GM21360 (cell line): ENCODE measurements at regions not wholly inside any gene's neighbourhood (a gene's known extent, or its start where the extent isn't known, plus 50 kb on each side); places are given as distances from the start of the nearest gene placed in this dataset.

ENCODE experiments used
- ATAC-seq: cut with Tn5 transposase; IDR thresholded peaks from one replicate; pipeline ENCODE4 v1.9.1; 2021; ENCODE audit warnings: mild to moderate bottlenecking, moderate library complexity; ENCODE audit not compliant: unreplicated experiment

DNA sequence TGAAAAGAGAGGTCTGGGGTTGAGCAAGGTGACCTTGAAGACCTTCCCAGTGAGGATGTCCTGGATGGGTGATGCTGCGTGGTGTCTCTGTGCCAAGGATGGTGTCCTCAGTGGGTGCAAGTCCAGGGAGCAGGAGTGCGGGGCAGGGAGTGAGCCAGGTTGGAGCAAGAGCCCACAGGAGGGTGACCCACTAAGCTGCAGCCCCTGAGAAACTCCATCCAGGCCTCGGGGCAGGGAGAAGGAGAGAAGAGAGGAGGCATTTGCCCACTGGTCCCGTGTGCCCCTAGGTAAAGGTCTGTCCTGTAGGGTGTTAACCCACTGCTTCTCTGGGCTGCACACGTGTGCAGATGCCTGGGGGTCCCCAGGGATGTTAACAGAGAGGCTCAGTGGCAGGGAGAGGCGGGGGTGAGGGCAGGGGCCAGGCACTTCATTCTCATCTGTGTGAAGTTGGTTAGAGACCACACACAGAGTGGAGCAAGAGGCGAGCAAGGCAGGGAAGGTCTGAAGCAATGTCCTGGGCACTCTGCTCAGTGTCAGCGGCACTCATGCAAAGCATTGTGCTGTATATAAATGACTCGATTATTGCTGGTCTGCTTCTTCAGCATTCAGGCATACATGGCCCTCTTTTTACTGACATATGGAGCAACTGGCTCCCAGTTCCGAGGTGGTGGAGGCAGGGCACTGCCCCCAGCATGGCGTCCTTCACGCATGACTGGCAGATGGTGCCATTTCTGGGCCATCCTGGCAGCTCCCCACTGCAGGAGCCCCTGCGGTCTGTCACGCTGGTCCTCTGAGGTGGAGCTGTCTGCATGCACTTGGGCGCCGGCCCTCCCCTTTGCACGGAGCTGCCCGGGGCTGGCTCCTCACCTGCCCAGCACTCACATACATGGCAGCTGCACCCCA is 117.2 kb upstream of the HS6ST1 start:
- ATAC-seq: no peak

- ATAC-seq: no peak
Observed at GRCh38 chr2:128436479-128437203, 118.0 kb upstream of the HS6ST1 start.

- no peak for ATAC-seq
Observed at GRCh38 chr2:128437204-128437565, 118.5 kb upstream of the HS6ST1 start.

- no peak for ATAC-seq
Observed at GRCh38 chr2:128438091-128438490, 119.4 kb upstream of the HS6ST1 start.

DNA sequence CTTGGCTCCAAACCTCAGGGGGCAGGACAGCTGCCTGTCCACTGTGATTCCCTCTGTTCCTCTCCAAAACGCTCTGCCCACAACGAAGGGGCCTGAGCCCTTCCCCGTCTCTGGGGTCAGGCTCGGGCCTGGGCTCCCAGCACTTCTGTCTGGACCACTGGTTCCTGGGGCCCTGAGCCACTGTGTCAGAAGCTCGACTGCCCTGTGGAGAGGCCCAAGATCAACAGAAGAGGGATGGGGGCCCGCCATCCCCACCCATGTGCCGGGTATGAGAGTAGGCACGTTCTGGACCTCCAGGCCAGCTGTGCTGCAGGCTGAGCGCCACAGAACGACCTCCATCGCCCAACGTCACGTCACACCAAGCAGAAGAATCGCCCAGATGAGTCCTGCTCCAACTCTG is 119.9 kb upstream of the HS6ST1 start:
- no peak for ATAC-seq

- ATAC-seq: no peak
Observed at GRCh38 chr2:128439031-128439790, 120.5 kb upstream of the HS6ST1 start.

- ATAC-seq: no peak
Observed at GRCh38 chr2:128439791-128440665, 121.4 kb upstream of the HS6ST1 start.

- ATAC-seq: no peak
Observed at GRCh38 chr2:128440666-128441340, 122.1 kb upstream of the HS6ST1 start.

GRCh38 chr2:128441341-128442052 is 122.8 kb upstream of the HS6ST1 start:
- no peak for ATAC-seq

- ATAC-seq: no peak
Observed at GRCh38 chr2:128442053-128442751, 123.5 kb upstream of the HS6ST1 start.

DNA sequence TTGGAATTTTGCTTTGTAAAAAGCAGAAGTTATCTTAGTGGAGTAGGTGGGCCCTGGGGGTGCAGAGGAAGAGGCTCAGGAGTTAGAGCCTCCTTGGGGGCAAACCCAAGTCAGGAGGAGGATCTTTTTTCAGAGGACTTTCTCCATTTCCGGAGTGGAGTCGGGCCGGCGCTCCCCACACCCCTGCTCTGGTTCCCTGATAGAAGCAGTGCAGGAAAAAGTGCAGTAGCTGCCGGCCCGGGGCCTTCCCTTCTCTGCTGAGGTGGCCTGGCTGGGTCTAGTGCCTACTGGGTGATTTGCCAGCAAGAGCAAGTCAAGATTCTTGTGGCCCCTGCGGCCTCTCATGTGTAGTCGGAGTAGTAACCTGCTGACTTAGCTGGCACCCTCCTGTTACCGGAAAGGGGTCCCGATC is 124.2 kb upstream of the HS6ST1 start:
- no peak for ATAC-seq

- no peak for ATAC-seq
Observed at GRCh38 chr2:128444121-128444771, 125.6 kb upstream of the HS6ST1 start.

DNA sequence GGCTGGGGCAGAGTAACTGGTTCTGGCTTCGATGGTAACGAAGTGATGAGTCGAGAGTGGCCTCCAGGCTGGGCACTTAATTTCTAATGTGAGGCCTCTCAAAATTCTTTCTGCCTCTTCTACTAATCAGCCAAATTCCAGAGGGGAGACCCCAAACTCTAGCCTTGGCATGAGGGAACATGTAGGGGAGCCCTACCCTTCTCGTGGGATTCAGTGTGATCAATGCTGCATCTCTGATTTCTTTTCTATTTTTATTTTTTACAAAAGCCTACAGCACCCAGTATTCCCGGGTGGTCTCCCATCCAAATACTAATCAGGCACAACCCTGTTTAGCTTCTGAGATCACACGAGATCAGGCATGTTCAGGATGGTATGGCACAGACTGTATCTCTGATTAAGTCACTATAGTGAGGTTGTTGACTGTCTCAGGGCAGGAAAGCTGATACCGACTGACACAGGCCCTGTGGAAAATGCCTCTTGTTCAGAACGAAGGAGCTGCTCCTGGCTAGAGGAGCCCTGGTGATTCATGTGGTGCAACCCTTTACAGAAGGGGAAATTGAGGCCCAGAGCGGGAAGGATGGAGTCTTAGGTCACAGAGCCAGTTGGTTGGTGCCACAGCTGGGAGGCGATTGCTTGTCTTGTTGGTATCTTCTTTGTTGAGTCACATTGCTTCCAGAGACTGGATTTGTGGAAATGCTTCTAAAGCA is 126.3 kb upstream of the HS6ST1 start:
- ATAC-seq: no peak

DNA sequence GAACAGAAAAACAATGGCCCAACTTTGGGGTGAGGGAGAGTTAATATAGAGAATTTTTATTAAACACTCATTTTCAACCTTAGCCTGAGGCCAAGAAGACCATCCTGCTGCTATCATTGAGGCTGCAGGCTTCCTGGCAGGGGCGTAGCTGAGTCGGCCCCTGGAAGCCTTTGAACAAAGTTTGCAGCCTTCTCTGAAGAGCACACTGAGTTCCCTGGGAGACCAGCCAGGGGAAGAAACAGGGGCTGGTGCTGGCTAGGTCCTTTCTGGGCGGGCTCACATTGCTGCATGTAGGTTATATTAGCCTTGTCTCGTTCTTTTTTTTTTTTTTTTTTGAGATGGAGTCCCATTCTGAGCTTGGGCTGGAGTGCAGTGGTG is 126.8 kb upstream of the HS6ST1 start:
- ATAC-seq: no peak

DNA sequence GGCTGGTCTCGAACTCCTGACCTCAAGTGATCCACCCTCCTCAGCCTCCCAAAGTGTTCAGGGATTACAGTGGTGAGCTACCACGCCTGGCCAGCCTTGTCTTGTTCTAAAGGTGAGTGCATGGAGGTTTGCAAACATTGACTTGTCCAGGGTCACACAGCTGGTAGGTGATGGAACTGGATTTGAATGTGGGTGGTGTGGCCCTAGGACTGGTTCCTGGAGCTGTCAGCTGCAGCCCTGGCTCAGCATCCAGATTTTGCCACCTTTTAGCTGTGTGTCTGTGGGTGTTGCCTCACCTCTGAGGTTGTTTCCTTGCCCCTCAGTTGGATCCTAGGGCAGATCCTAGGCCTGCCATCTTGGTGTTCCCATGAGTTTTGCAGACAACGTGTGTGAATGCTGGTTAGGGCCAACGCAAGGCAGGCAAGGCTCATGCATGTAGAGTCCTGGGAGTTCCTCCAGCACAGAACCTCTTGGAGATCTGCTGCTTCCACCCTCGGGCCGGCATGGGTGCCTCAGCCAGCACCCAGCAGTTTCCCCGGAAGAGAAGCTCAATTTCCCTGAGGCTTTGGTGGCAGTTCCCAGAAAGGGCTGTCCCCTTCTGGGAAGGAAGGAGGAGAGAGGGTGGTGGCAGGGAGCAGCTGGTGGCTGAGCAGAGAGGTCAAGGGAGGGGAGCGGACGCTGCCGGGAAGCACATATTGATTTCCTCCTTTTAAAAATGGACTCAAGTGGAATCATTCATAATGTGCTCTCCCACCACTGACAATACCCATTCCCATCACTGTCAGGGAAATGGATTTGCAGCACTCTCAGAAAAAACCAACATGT is 127.6 kb upstream of the HS6ST1 start:
- ATAC-seq: no peak

- no peak for ATAC-seq
Observed at GRCh38 chr2:128446874-128447537, 128.3 kb upstream of the HS6ST1 start.
